DMS53 treated with DMSO at 0.1 percent for 48 hours (cell line): ENCODE measurements at regions not wholly inside any gene's neighbourhood (a gene's known extent, or its start where the extent isn't known, plus 50 kb on each side); places are given as distances from the start of the nearest gene placed in this dataset.
"Not testable (repeated sequence)": the region's sequence is repeated elsewhere in the genome, so short reads cannot be mapped to it uniquely, and the experiment has no call there.

Source experiments
- DNase-seq: peaks from one replicate; lab custom pipeline; 2025; ENCODE audit not compliant: unreplicated experiment; lab: John Stamatoyannopoulos, UW

- DNase-seq = no peak
Measured at GRCh38 chr7:130845581-130846085, 111.6 kb upstream of the KLF14 start.

- no peak for DNase-seq
Measured at GRCh38 chr7:130849604-130850003, 115.6 kb upstream of the KLF14 start.

- DNase-seq = no peak
Measured at GRCh38 chr7:130850956-130851355, 116.9 kb upstream of the KLF14 start.

GRCh38 chr7:130852867-130853266, 118.9 kb upstream of the KLF14 start:
- DNase-seq = no peak

GRCh38 chr7:130853503-130854279, 119.7 kb upstream of the KLF14 start:
- no peak for DNase-seq

GRCh38 chr7:130854481-130854880, 120.5 kb upstream of the KLF14 start:
- no peak for DNase-seq

GRCh38 chr7:130856866-130857265, 122.9 kb upstream of the KLF14 start:
- no peak for DNase-seq

- DNase-seq = not testable (repeated sequence)
Measured at GRCh38 chr7:130860832-130861231, 126.8 kb upstream of the KLF14 start.

- DNase-seq = no peak
Measured at GRCh38 chr7:130865408-130866236, 131.6 kb upstream of the KLF14 start.

GRCh38 chr7:130867039-130867438, 133.0 kb upstream of the KLF14 start:
- DNase-seq = no peak

- no peak for DNase-seq
Measured at GRCh38 chr7:130867581-130868136, 133.7 kb upstream of the KLF14 start.

- DNase-seq = no peak
Measured at GRCh38 chr7:130868139-130868538, 134.1 kb upstream of the KLF14 start.

GRCh38 chr7:130869918-130870317, 135.9 kb upstream of the KLF14 start:
- DNase-seq = no peak

GRCh38 chr7:130872341-130872740, 138.3 kb upstream of the KLF14 start:
- no peak for DNase-seq

- no peak for DNase-seq
Measured at GRCh38 chr7:130872756-130873448, 138.9 kb upstream of the KLF14 start.

- no peak for DNase-seq
Measured at GRCh38 chr7:130874071-130874915, 140.3 kb upstream of the KLF14 start.

GRCh38 chr7:130875265-130875741, 141.3 kb upstream of the KLF14 start:
- DNase-seq = peak; percentile 71

- DNase-seq = no peak
Measured at GRCh38 chr7:130875901-130876300, 141.9 kb upstream of the KLF14 start.

GRCh38 chr7:130877236-130877990, 143.4 kb upstream of the KLF14 start:
- no peak for DNase-seq

- no peak for DNase-seq
Measured at GRCh38 chr7:130877991-130878305, 143.9 kb upstream of the KLF14 start.
